Myocyte (in vitro differentiated cells): ENCODE measurements at regions not wholly inside any gene's neighbourhood (a gene's known extent, or its start where the extent isn't known, plus 50 kb on each side); places are given as distances from the start of the nearest gene placed in this dataset.

Source experiments
- DNase-seq: peaks from one replicate; pipeline ENCODE4 v3.0.0-alpha.2; 2012; ENCODE audit warnings: low read depth

DNA sequence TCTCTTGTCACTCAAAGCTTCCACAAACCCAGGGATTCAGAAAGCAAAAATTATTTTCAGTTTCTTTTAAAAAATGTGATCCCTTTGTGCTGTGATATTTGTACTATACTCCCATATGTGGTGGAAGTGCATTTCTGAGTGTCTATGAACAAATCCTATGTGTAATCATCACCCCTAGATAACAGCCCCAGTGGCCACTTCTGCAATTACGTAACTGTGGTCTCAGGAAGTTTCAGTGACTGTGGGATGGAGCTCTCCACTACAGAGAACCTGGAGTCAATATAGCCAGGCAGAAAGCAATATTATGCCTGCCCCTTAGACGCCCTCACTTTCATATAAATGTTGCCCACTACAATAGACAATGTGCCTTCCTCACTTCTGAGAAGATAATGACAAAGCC is 1101.7 kb upstream of the GHITM start:
- no peak for DNase-seq

- no peak for DNase-seq
Measured at GRCh38 chr10:83038631-83039030, 1100.7 kb upstream of the GHITM start.

DNA sequence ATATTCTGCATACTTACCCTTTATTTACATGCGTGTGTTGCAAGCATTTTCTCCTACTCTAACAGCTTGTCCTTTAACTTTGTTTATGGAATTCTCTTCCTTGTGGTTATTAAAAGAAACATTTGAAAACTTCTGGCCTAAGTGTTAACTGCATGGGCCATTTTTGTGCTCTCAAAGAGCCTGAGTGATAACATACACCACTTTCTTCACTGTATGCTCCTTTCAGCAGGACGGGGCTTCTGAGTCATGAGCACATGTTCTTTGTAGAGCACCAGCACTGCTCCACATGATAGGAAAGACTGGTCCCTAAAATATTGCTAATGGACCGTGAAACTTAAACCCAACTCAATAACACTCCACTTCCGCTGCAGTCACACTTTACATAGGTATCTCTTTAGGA is 1093.6 kb upstream of the GHITM start:
- no peak for DNase-seq

DNA sequence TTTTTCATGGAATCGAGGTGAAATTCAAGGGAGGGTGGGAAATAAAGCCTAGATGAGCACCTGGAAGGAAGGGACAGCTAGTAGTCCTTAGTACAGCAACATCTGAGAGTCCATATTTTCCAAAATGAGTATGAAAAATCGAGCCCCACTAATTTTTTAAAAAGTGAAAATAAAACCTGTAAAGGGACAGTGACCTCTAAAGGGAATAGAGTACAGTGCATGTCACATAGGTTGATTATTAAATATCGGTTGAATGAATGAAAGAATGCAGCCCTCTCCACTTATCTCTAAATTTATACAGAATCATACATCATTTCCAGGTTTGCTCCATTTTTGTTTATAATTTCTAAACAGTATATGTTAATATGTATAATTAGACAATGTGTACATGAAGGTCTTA is 1088.5 kb upstream of the GHITM start:
- no peak for DNase-seq

GRCh38 chr10:83062871-83063270 is 1076.4 kb upstream of the GHITM start:
- no peak for DNase-seq

GRCh38 chr10:83073472-83073871 is 1065.8 kb upstream of the GHITM start:
- no peak for DNase-seq

GRCh38 chr10:83075016-83075814 is 1064.1 kb upstream of the GHITM start:
- DNase-seq, result no peak

DNA sequence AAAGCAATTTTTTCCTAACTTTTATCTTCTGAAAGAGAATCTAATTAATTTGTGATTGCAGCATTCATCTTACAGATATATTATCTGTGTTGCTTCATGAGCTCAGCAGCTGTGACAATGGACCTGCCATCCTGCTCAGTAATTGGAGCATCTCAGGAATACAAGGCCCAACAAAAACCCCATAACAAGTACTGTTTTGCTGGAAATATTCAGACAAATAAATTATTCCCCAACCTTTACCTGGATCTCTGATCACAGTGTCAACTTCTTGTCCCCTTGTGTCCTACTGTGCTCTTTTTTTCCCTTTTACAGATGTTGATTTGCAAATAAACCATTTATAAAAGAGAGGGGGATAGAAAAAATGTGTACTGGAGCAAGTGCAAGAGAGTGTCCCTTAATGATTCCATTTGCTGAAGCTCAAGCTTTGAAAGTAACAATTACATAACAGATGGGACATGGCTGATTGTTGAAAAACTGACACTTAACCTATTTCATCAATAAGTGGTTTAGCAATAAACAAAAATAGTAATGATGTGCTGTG is 1063.4 kb upstream of the GHITM start:
- DNase-seq, result no peak

DNA sequence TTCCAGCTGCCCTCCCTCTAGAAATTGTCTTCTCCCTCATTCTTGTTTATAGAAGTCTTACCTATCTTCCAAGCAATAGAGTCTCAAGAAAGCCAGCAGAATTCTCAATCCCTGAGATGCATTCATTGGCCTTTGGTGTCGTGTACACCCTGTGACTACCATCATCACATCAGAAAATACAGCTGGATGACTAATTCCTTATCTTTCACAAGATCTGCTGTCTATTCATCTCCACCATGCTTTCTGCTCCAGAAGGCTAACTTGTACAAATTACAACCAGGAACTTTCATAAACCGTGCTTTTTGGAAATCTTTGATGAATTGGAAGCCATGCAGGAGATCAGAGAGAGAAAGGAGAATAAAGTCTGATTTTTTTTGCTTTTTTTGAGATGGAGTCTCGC is 1062.9 kb upstream of the GHITM start:
- DNase-seq, result no peak

DNA sequence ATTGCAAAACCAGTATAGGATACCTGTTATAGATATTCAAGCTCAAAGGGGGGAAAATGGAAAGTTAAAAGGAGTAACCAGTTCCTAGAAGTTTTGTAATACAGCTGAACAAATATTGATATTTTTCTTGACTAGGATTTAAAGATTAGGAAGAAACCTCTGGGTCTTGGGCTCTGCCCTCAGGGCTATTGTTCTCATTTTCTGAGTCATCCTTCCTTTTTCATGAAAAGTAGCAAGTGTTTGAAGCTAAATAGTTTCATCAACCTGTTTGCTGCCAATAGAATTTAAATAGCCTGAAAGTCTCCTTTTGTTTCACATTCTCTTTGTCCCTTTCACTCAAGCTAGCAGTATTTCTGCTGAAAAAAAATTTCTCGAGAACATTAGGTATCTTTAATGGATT is 1061.1 kb upstream of the GHITM start:
- DNase-seq, result no peak

DNA sequence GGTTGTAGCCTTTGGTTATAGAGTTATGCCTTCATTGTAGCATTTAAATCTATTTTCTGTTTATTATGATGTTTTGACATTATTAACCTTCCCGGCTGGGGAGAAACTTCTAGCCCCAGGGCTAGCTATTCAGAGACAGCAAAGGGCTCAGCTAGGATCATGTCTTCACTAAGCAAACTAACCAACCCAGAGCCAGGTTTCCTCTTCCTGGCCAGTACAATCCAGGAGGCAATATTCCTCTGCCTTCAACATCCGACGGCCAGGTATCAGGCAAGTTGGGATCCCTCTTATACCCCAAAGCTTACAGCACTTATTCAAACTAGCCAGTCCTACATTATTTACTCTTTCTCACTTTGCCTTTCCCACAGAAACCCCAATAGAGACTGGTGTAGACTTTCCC is 1060.7 kb upstream of the GHITM start:
- no peak for DNase-seq

GRCh38 chr10:83083831-83084230 is 1055.5 kb upstream of the GHITM start:
- DNase-seq, result no peak

GRCh38 chr10:83089335-83089734 is 1050.0 kb upstream of the GHITM start:
- DNase-seq, result no peak

DNA sequence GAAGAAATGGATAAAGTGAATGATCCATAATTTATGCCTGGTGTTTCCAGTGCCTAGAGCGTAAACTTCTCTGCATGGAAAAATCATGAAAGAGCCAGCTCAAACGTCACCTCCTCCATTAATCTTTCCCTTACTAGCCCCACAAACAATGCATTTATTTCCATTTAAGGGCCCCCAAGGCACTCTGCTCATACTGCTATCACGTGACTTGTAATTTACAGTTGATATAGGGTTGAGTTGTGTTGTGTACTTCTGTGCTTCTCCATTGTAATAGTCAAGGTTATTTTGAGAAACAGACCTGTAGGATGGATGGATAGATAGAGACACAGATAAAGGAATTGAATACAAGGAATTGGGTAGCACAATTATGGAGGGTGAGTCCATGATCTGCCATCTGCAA is 1034.7 kb upstream of the GHITM start:
- no peak for DNase-seq

- no peak for DNase-seq
Measured at GRCh38 chr10:83108565-83109333, 1030.6 kb upstream of the GHITM start.

DNA sequence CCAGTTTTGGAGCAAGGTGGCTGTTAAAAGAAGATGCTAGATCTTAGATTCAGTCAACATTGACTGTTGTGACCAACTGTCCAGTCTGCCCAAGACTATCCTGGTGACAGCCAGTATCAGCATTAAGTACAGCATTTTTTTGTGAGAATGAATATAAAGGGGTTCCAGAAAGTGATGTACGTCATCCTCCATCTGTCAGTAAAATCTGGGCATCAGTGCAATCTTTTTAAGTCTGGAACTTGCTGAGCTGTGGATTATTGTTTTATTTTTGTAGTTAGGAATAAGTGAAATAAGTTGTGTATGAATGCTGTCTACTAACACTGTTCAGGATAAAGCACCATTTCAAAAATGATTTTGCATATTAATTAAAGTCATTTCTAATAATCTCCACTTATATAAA is 1020.0 kb upstream of the GHITM start:
- no peak for DNase-seq

- DNase-seq, result no peak
Measured at GRCh38 chr10:83122336-83122735, 1017.0 kb upstream of the GHITM start.

- DNase-seq, result no peak
Measured at GRCh38 chr10:83127942-83128575, 1011.2 kb upstream of the GHITM start.

DNA sequence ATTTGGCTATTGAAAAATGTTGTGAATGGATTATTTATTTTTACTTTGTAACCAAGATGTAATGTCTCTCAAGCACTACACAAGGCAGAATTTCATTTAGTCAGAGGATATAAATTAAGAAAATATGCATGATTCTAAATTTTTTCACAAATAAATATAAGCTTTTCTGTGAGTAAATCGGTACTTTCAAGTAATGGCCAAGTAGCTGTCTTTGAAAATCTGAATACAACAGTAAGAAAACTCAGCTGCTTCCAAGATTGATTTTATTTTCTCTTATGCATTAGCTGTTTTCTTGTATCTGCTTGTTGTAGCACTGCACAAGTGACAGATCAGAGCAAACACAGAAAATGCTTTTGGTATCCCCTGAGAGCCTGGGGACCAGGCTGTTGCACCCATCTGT is 998.5 kb upstream of the GHITM start:
- DNase-seq, result no peak

GRCh38 chr10:83142074-83142563 is 997.2 kb upstream of the GHITM start:
- no peak for DNase-seq

DNA sequence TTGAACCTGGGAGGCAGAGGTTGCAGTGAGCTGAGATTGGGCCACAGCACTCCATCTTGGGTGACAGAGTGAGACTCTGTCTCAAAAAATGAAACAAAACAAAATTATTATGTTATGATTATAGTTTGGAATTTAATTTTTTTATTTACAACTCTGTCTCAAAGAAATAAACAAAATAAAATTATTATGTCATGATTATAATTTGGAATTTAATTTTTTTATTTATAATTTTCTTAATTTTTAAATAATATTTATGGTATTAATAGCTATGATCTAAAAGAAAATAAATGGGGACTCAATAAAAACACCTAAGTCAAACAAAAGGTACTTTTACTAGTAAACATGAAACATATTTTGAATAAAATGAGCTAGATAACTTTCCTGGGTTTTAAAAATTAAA is 994.8 kb upstream of the GHITM start:
- no peak for DNase-seq

DNA sequence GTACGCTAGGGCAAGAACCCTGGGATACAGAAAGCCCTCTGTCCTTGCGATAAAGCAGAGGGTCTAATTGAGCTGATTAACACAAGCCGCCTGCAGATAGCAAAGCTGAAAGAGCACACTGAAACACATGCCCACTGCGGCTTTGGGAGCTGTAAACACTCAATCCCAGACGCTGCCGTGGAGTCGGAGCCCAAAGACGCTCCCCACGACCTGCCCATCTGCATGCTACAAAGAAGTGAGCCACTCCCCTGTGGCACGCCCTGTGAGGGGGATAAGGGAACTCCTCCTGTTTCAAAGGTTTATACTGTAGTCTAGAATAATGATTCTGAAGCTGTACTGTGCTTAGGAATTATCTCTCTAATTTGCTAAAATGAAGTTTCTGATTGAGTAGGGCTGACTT is 985.6 kb upstream of the GHITM start:
- no peak for DNase-seq
